Lower leg skin (tissue), 4 donors: ENCODE measurements at regions not wholly inside any gene's neighbourhood (a gene's known extent, or its start where the extent isn't known, plus 50 kb on each side); places are given as distances from the start of the nearest gene placed in this dataset.

Experiments
- DNase-seq, 2 donors: peaks; one replicate each; pipeline ENCODE4 v3.0.0-alpha.2; 2019; ENCODE audit warnings: low spot score in 2 of 2
- H3K4me3 ChIP-seq: fragments of 200-600 bp; sonication (generic); 2 replicates; pipeline ENCODE4 v1.5.1; 2017; ENCODE audit warnings: mild to moderate bottlenecking, low read depth; ENCODE audit not compliant: poor library complexity, severe bottlenecking
- POLR2A ChIP-seq, 2 donors: fragments of 450-650 bp; IDR thresholded peaks; one replicate each; pipeline ENCODE4 v1.6.1; 2016 to 2017; ENCODE audit warnings: antibody characterized with exemption in 2 of 2, mild to moderate bottlenecking in 1 of 2, moderate library complexity in 1 of 2
- WGBS, 2 donors: methylation state at CpG; one replicate each; pipeline ENCODE4 v1.1.5; 2018; 5-methylcytosine and 5-hydroxymethylcytosine counted together
- intact Hi-C: fragments of 100-400 bp; cut with DNase I; formaldehyde crosslinking; loops from one replicate; pipeline ENCODE4 v1.15.0; 2023; ENCODE audit warnings: low total_unique reads
- TF ChIP-seq, protein P1 (sequence below), 3 donors: fragments of 450-650 bp; IDR thresholded peaks; one replicate each; pipeline ENCODE4 v1.5.1; 2016; ENCODE audit warnings: antibody characterized with exemption in 3 of 3, mild to moderate bottlenecking in 3 of 3, moderate library complexity in 2 of 3

GRCh38 chr5:109953761-109954160, 264.0 kb downstream of the MAN2A1 start:
- DNase-seq: no peak
- H3K4me3 ChIP-seq: no peak overlapping the region
- TF ChIP-seq, protein P1, sequence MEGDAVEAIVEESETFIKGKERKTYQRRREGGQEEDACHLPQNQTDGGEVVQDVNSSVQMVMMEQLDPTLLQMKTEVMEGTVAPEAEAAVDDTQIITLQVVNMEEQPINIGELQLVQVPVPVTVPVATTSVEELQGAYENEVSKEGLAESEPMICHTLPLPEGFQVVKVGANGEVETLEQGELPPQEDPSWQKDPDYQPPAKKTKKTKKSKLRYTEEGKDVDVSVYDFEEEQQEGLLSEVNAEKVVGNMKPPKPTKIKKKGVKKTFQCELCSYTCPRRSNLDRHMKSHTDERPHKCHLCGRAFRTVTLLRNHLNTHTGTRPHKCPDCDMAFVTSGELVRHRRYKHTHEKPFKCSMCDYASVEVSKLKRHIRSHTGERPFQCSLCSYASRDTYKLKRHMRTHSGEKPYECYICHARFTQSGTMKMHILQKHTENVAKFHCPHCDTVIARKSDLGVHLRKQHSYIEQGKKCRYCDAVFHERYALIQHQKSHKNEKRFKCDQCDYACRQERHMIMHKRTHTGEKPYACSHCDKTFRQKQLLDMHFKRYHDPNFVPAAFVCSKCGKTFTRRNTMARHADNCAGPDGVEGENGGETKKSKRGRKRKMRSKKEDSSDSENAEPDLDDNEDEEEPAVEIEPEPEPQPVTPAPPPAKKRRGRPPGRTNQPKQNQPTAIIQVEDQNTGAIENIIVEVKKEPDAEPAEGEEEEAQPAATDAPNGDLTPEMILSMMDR (IDR thresholded peaks at IDR 0.05): no peak
- TF ChIP-seq POLR2A (IDR thresholded peaks at IDR 0.05): no peak
- 80 to 86% methylated on average over 1 of the region's 1 CpG for WGBS, 2 donors
- intact Hi-C loops: no loop called here

DNA sequence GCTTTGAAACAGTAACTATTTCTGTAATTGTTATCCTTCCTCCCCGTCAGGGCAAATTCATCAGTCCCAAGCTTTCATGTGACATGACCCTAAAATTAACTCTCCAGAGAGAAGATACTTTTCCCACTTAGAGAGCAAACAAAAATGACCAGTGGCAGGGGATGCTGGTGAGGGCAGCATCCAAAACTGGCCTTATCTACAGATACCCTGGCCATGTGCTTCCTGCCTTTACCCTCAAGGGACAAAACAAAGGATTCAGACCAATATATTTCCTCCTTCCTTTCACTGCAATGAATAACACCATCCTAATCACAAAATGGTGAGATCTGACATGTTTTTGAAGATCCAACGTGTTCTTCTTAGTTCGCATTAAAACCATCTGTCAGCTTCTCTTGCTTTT, 267.2 kb downstream of the MAN2A1 start:
- intact Hi-C loops: no loop called here
- TF ChIP-seq, protein P1 (IDR thresholded peaks at IDR 0.05): no peak
- no peak for TF ChIP-seq POLR2A (IDR thresholded peaks at IDR 0.05)
- WGBS, 2 donors: 70% methylated on average over 3 of the region's 3 CpGs

GRCh38 chr5:109958082-109958481, 268.4 kb downstream of the MAN2A1 start:
- TF ChIP-seq POLR2A (IDR thresholded peaks at IDR 0.05): no peak
- TF ChIP-seq, protein P1 (IDR thresholded peaks at IDR 0.05): no peak
- DNase-seq: no peak
- H3K4me3 ChIP-seq: no peak overlapping the region
- intact Hi-C loops: no loop called here
- 90 to 94% methylated on average over 5 of the region's 5 CpGs for WGBS, 2 donors

More for the DNA sequence above, 267.2 kb downstream of the MAN2A1 start:
- DNase-seq: no peak
- H3K4me3 ChIP-seq: no peak overlapping the region

DNA sequence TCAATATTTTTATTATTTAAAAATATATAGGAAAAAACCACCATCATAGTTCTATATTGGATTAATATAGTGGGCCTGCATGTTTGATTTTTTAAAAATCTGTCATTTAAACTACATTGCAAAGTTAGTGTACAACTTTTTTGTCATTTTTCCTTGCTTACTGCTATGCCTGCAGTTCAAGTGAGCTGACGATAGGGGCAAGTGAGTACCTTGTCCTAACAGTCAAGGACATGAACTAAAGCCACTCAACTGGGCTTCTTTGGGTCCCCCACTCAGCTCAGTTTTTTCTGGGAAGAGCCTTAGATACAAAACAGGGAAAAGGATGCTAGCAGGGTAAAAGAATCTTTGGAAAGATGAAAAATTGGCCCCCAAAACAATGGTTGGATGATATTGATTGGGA, 269.9 kb downstream of the MAN2A1 start:
- intact Hi-C loops: no loop called here
- WGBS, 2 donors: 79 to 81% methylated on average over 1 of the region's 1 CpG
- H3K4me3 ChIP-seq: no peak overlapping the region
- TF ChIP-seq, protein P1 (IDR thresholded peaks at IDR 0.05): no peak
- no peak for TF ChIP-seq POLR2A (IDR thresholded peaks at IDR 0.05)
- DNase-seq: no peak

- 82 to 97% methylated on average over 1 of the region's 1 CpG for WGBS, 2 donors
- no peak overlapping the region for H3K4me3 ChIP-seq
- TF ChIP-seq POLR2A (IDR thresholded peaks at IDR 0.05): no peak
- TF ChIP-seq, protein P1 (IDR thresholded peaks at IDR 0.05): no peak
- DNase-seq: no peak
- intact Hi-C loops: no loop called here
Observed at GRCh38 chr5:109961751-109962150, 272.0 kb downstream of the MAN2A1 start.

DNA sequence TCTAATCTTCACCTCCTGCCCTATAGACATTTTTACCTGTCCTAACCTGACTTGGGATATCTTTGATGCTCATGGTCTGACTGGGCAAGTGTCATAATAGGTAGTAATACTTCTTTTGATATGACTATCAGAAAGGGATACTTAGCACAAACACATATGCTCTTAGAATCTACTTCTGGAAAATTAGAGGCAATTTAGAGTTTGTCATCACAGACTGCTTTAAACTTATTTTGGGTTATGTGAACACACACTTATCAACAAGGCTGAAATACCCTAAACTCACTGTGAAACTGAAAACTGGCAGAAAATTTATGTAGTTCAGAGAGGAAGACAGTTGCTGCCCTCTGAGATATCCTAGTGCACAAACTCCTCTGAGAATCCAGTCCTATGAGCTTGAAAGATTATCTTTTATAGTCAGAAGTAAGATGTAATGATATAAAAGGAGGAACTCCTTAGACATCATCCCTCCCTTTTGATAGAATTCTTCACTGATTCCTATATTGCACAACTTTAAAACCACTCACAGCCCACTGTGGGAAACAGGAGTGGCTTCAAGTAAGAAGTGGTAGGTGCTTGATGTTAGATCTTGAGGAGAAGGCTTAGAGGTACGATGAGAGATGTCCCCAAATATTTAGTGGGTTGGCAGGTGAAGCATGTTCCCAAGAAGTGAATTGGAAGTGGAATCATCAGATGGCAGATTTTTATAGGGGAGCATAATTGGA, 273.3 kb downstream of the MAN2A1 start:
- no peak overlapping the region for H3K4me3 ChIP-seq
- intact Hi-C loops: no loop called here
- DNase-seq: no peak
- no peak for TF ChIP-seq POLR2A (IDR thresholded peaks at IDR 0.05)
- TF ChIP-seq, protein P1 (IDR thresholded peaks at IDR 0.05): no peak
- WGBS, 2 donors: 59 to 63% methylated on average over 1 of the region's 1 CpG
